ENCODE measurements at regions not wholly inside any gene's neighbourhood (a gene's known extent, or its start where the extent isn't known, plus 50 kb on each side); places are given as distances from the start of the nearest gene placed in this dataset.

DNA sequence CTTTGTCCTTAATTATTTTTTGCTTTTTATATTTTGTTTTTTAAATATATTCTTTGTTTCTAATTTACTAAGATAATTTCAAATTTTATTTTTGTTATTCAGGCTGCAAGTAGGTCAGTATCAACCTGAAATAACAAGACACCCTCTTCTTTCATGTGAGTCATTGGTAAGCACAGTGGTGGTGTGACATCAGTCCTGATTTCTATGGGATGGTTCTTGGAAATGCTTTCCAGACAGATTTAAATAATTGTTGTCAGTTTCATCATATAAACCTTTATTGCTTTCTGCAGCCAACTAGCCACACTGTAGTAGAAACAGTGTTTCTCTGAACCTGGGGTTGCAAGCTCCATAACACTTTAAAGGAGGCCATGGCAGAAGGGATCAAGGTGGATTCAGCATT, 157.5 kb upstream of the C21orf91 start:
- no peak for DNase-seq

- no peak for DNase-seq
Measured at GRCh38 chr21:17976139-17976538, 157.0 kb upstream of the C21orf91 start.

- DNase-seq = no peak
Measured at GRCh38 chr21:17967319-17967718, 148.2 kb upstream of the C21orf91 start.

GRCh38 chr21:17964716-17965115, 145.6 kb upstream of the C21orf91 start:
- no peak for DNase-seq

DNA sequence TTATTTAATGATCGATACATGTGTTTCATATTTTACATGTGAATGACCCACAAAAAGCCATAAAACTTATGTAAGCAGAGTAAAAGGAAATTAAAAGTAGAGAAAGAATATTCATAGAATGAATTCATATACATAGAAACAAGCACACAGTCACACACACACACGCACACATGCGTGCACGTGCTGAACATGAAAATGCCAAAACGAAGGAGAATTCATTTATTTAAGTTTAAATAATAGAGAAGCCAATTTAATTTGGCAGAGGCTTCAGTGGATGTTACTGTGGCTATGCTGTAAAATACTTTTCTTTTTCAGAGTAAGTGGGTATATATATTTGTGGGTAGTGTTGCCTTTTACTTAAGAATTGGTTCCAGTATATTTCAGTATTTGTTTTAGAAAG, 145.0 kb upstream of the C21orf91 start:
- no peak for DNase-seq

- no peak for DNase-seq
Measured at GRCh38 chr21:17950591-17950990, 131.4 kb upstream of the C21orf91 start.

DNA sequence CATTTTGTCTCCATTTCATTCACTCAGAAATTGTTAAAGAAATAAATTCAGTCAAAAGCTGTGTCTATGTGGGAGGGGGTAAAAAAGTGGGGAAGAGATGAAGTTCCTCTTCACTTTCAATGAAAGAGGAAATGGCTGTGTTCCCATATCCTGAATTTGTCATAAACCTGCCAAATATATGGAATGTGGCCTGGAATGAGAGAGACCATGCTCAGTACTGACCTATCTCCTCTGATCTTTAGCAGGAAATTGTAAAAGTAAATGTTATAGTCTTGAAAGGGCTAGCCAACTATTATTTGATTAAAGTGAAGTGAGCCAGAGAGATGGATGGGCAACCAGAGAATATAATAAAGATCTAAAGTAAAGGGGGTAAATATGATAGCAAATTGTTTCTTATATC, 130.3 kb upstream of the C21orf91 start:
- DNase-seq = no peak

GRCh38 chr21:17947531-17947930, 128.4 kb upstream of the C21orf91 start:
- DNase-seq = no peak

DNA sequence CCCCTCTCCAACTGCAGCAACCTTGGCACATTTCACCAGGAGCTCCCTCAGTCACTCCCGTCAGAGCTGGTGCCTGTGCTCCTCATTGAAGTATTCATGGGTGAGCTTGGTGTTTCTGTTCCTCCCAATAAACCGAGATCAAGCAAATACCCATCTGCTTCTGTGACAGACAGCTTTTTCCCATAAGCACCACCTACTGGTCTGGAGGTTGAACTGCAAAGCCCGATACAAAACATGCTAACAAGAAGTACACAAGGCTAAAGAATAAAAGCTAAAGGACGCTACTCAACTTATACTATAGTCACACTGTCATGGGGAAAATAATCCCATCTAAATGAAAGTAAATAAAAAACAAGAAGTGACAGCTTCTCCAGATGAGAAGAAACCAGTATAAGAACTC, 111.9 kb upstream of the C21orf91 start:
- no peak for DNase-seq

GRCh38 chr21:17930093-17930492, 110.9 kb upstream of the C21orf91 start:
- DNase-seq = no peak

- DNase-seq = no peak
Measured at GRCh38 chr21:17929510-17929909, 110.4 kb upstream of the C21orf91 start.

DNA sequence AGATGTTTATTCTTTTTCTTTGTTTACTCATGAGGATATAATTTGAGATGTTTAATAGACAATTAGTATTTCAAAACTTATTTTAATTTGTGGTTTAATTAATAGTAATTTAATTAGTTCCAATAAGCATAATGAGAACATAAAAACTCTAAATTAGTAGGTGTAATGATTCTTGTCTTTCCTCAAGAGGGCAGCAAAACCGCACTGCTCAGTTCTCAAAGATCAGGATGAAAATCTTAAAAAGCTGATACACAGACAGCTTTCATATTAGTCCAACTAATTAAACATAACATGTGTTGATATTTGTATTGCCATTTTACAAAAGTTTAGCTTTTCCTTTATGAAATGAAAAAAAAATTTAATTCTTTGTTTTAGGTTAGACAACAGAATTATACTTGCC, 106.7 kb upstream of the C21orf91 start:
- DNase-seq = peak; percentile 12

- peak; percentile 74 for DNase-seq
Measured at GRCh38 chr21:17925000-17925610, 105.9 kb upstream of the C21orf91 start.

DNA sequence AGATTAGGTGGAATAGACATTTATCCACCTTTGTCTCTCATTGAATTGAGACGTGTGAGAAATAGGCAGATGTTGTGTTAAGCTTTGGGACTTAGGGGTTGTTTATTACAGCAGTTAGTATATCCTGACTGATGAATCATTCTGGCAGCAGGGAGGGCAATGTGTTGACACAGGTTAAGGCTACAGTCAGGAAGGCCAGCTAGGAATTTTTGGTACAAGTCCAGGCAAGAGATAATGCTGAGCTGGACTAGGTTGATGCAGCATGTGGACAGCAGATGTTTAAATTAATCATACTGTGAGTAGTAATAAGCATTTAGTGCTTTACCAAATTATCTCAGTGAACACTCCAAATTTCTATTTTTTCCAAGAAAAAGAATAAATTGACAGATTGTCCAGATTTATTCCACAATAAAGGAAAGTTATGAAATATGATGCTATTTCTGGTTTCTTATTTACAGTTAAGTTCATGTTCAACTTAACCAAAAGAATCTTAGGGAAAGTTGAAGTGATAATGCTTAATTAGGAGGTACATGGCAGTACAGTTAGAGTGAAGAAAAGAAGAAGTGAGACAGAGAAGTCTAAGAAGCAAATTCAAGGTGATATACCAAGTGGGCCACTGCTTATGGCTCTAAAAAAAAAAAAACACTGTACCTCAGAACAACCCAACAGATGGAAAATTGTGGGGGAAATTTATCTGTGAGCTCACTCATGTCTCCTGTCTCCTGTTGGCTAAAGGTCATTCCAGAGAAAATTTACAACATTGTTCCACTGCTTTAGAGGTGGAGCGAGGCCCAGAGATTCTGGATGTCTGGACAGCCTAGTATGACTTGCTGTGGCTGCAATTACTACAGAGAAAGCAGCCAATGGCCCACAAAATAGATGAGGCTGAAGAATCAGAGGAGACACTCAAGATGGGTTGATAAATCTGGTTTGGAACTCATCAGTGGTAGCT, 102.7 kb upstream of the C21orf91 start:
- DNase-seq = peak; percentile 32

- DNase-seq = no peak
Measured at GRCh38 chr21:17915976-17916375, 96.8 kb upstream of the C21orf91 start.

DNA sequence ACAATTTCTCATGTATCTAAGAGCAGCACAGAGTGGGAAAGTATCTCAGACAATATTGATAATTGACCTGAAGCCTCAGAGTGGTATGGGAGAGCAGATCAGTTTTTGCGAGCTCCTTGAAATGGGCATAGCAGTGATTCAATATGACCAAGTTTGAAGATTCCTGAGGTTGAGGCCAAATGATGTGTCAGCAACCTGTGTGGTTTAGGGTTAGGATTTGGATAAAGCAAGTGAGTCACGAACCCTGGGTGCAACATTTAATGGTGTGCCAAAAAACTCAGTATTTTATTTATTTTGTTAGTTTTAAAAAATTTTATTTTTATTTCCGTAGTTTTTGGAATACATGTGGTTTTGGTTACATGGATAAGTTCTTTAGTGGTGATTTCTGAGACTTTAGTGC, 92.5 kb upstream of the C21orf91 start:
- no peak for DNase-seq

DNA sequence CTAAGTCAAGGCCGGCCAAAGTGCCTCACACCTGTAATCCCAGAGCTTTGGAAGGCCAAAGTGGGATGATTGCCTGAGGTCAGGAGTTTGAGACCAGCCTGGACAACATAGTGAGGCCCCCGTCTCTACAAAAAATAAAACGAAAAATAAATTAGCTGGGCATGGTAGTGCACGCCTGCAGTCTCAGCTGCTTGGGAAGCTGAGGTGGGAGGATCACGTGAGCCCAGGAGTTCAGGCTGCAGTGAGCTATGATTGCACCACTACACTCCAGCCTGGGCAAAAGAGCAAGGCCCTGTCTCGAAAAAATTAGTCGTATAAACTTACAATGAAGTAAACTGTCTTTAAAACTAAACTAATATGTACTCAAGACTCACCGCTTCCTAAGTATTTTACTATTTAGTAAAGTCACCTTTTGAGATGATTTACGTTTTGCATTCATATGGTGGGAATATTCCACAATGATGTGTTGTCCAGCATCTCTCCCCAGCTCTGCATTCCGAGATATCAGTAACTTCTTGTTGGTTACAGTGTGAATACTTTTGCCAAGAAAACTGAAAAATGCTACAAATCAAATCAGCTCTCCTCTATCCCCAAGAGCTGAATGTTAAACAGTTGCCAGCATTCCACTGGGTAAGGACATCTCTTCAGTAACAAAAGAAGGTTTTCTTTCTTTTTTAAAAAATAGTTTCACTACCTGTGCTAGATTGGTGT, 84.9 kb upstream of the C21orf91 start:
- DNase-seq = no peak

- DNase-seq = peak; percentile 11
Measured at GRCh38 chr21:17903029-17903806, 84.1 kb upstream of the C21orf91 start.

DNA sequence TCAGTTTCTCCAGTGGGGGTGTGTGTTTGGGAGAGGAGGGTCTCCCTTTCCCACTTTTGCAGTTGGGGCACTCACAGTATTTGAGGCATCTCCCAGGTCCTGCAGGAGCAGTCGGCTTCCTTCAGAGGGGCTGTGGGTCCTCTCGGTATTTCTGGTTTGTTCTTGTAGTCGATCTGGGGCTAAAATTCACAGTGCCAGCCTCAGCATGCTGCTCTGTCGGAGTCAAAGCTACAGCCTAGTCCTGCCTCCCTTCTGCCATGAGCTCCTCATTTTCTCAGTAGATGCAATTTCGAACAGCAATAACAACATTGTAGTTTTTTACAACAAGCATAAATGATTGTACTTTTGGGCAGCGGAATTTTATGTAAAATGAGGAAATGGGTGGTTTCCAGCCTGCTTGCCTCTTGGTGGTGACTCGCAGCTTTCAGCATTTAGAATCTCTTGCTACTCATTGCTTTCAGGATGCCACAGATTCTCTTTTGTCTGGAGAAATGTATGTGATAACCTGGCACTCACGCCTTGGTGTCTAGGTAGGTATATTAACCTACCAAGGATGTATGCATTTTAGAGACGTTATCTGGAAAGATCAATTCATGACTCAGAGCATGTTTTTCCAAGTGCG, 82.4 kb upstream of the C21orf91 start:
- DNase-seq = no peak

GRCh38 chr21:17900990-17901385, 81.8 kb upstream of the C21orf91 start:
- no peak for DNase-seq

GRCh38 chr21:17900281-17900989, 81.3 kb upstream of the C21orf91 start:
- DNase-seq = no peak

DNA sequence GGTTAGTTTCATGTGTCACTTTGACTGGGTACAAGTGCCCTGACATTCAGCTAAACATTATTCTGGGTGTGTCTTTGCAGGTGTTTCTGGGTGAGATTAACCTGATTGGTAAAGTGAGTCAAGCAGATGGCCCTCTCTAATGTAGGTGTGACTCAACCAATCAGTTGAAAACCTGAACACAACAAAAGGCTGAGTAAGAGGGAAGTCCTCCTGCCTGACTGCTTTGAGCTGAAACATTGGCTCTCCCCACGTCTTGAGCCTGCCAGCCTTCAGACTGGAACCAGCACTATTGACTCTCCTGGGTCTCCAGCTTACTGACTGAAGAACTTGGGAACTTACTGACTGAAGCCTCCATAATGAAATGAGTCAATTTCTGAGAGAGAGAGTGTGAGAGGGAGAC, 70.0 kb upstream of the C21orf91 start:
- DNase-seq = no peak
